ENCODE measurements at regions not wholly inside any gene's neighbourhood (a gene's known extent, or its start where the extent isn't known, plus 50 kb on each side); places are given as distances from the start of the nearest gene placed in this dataset.

- TF ChIP-seq POLR2A (IDR thresholded peaks at IDR 0.05; ENCODE audit: low read depth, low read length) = no peak
- TF ChIP-seq POLR2AphosphoS5 (IDR thresholded peaks at IDR 0.05; ENCODE audit: low read depth, low read length) = no peak
- TF ChIP-seq SPI1 (IDR thresholded peaks at IDR 0.05; ENCODE audit: low read depth, low read length) = no peak
These were observed 304.5 kb downstream of the BARHL2 start for GRCh38 chr1:90412563-90412962.
